H7 (cell line): ENCODE measurements at regions not wholly inside any gene's neighbourhood (a gene's known extent, or its start where the extent isn't known, plus 50 kb on each side); places are given as distances from the start of the nearest gene placed in this dataset.
A peak's percentile ranks its signal among the peaks of the same experiment; 100 is the strongest.

ENCODE experiments used
- DNase-seq: peaks from one replicate; pipeline ENCODE4 v3.0.0; 2012
- H3K27me3 ChIP-seq: 2 replicates; pipeline ENCODE4 v1.6.0; 2011; ENCODE audit warnings: mild to moderate bottlenecking, low read length; ENCODE audit not compliant: control insufficient read depth, insufficient read depth
- H3K36me3 ChIP-seq: replicated peaks from 2 replicates; pipeline ENCODE4 v1.5.1; 2011; ENCODE audit warnings: low read length; ENCODE audit not compliant: control insufficient read depth, insufficient read depth
- H3K4me3 ChIP-seq: 2 replicates; pipeline ENCODE4 v1.5.1; 2011; ENCODE audit warnings: low read depth, mild to moderate bottlenecking, control low read depth, low read length, moderate library complexity; ENCODE audit not compliant: insufficient read depth

DNA sequence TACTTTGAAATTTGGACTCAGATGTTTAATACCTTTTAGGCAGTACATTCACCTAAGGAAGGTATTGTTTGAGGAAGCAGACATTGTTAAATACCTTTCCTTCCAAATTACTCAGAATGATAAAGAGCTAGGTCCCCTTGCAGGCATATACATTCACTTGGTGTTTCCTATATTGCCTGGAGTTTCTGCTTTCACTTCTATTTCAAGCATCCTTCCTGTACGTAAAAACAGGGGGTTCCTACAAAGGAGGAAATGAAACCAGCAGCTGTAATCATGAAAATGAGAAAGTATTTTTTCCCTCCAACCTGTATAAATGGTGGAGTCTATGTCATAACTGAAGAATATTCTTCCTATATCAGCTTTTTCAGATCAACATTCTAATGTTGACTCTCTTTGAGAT is 90.4 kb upstream of the RASGEF1B start:
- no peak for DNase-seq
- no peak overlapping the region for H3K4me3 ChIP-seq
- H3K27me3 ChIP-seq: no peaks in the 10 kb centered on the region
- no peaks in the 10 kb centered on the region for H3K36me3 ChIP-seq

DNA sequence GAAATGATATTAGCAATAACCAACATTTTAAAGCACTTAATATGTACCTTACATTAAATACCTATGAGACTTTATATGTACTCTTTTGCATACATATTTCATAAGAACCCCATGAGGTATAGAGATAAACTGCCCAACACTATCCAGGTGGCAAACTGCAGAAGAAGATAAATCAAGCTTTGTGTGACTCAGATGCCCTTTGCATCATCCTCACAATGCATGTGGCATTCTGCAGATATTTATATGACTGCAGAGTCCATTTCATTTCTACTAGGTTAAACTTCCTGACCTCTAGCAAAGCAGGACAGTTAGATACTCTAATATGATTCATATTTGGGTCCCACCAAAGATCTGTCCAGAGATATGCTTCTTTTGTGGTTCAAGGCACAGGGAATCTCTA is 85.6 kb upstream of the RASGEF1B start:
- Histone ChIP-seq H3K4me3 (no peak overlapping the region), H3K27me3 (no peaks in the 10 kb centered on the region), H3K36me3 (no peaks in the 10 kb centered on the region)
- DNase-seq: no peak

- H3K36me3 ChIP-seq: no peaks in the 10 kb centered on the region
- no peak overlapping the region for H3K4me3 ChIP-seq
Observed at GRCh38 chr4:81555489-81555888, 83.8 kb upstream of the RASGEF1B start.

DNA sequence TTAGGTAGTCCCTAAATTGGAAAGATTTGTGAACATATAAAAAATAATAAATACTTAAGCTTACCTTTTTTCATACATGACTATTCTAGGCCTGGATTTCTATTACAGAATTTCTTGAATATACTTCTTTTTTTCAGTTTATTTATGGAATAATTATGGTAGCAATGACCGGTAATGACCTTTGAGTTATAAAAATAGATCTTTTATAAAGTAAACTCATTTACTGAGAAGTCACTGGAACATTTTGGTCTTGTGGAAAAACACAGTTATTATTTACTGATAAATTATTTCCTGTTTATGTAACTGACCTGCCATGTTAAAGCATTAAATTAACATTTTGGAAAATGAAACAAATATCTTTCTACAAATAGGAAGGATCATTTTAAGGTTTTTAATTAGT is 80.4 kb upstream of the RASGEF1B start:
- no peaks in the 10 kb centered on the region for H3K36me3 ChIP-seq
- H3K4me3 ChIP-seq: no peak overlapping the region
- no peaks in the 10 kb centered on the region for H3K27me3 ChIP-seq
- DNase-seq: no peak

More at GRCh38 chr4:81555489-81555888, 83.8 kb upstream of the RASGEF1B start:
- no peaks in the 10 kb centered on the region for H3K27me3 ChIP-seq
- no peak for DNase-seq

GRCh38 chr4:81550388-81550859 is 78.7 kb upstream of the RASGEF1B start:
- H3K36me3 ChIP-seq: no peaks in the 10 kb centered on the region

GRCh38 chr4:81549984-81550383 is 78.3 kb upstream of the RASGEF1B start:
- Histone ChIP-seq H3K27me3 (no peaks in the 10 kb centered on the region), H3K36me3 (no peaks in the 10 kb centered on the region), H3K4me3 (no peak overlapping the region)
- DNase-seq: peak; percentile 14

More at GRCh38 chr4:81550388-81550859, 78.7 kb upstream of the RASGEF1B start:
- DNase-seq: no peak
- no peaks in the 10 kb centered on the region for H3K27me3 ChIP-seq
- H3K4me3 ChIP-seq: no peak overlapping the region

GRCh38 chr4:81546777-81547176 is 75.1 kb upstream of the RASGEF1B start:
- Histone ChIP-seq H3K36me3 (no peaks in the 10 kb centered on the region), H3K4me3 (no peak overlapping the region), H3K27me3 (no peaks in the 10 kb centered on the region)
- no peak for DNase-seq

- H3K4me3 ChIP-seq: no peak overlapping the region
- H3K36me3 ChIP-seq: no peaks in the 10 kb centered on the region
- no peaks in the 10 kb centered on the region for H3K27me3 ChIP-seq
- DNase-seq: no peak
Observed at GRCh38 chr4:81541161-81541945, 69.6 kb upstream of the RASGEF1B start.

GRCh38 chr4:81538716-81539427 is 67.2 kb upstream of the RASGEF1B start:
- H3K27me3 ChIP-seq: no peaks in the 10 kb centered on the region

GRCh38 chr4:81531410-81531809 is 59.7 kb upstream of the RASGEF1B start:
- H3K36me3 ChIP-seq: no peaks in the 10 kb centered on the region
- DNase-seq: peak; percentile 7
- H3K4me3 ChIP-seq: no peak overlapping the region
- H3K27me3 ChIP-seq: no peaks in the 10 kb centered on the region

More at GRCh38 chr4:81538716-81539427, 67.2 kb upstream of the RASGEF1B start:
- DNase-seq: no peak
- H3K36me3 ChIP-seq: no peaks in the 10 kb centered on the region
- no peak overlapping the region for H3K4me3 ChIP-seq

DNA sequence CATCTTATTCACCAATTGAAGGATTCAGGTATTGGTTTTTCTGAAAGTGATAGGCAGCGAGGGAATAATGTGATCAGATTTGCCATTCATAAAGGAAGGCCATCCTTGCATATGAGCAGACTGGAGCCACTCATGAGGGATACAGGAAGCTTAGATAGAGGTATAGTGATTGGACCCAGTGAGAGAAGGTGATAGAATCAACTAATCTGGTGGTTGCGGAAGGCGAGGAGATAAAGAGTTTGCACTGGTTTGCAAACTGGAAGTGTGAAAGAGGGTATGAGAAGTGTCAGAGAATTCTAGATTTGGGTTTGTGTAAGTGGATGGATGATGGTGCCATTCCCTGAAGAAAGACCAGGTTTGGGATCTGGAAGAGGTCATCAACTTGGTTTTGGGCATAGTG is 57.3 kb upstream of the RASGEF1B start:
- no peaks in the 10 kb centered on the region for H3K27me3 ChIP-seq
- H3K36me3 ChIP-seq: no peaks in the 10 kb centered on the region
- no peak overlapping the region for H3K4me3 ChIP-seq
- no peak for DNase-seq

DNA sequence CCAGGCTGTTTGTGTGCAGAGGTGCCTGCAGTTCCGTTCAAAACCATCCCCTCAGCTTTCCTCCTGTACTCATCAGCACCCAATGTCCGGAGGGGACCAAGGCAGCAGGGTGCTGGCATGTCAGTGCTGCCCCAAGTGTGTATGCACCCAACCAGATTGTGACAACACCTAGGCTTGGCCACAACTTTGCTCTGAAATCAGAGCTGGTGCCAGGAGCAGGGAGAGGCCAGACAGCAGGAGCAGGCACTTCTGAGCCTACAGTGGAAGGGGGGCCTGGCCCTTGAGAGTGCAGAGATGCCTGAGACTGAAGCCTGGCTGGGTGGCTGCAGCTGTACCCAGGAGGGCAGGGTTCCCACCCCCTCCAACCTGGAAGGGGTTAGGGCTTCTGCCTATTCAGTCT is 56.5 kb upstream of the RASGEF1B start:
- H3K27me3 ChIP-seq: no peaks in the 10 kb centered on the region
- DNase-seq: no peak
- H3K36me3 ChIP-seq: no peaks in the 10 kb centered on the region
- H3K4me3 ChIP-seq: no peak overlapping the region

DNA sequence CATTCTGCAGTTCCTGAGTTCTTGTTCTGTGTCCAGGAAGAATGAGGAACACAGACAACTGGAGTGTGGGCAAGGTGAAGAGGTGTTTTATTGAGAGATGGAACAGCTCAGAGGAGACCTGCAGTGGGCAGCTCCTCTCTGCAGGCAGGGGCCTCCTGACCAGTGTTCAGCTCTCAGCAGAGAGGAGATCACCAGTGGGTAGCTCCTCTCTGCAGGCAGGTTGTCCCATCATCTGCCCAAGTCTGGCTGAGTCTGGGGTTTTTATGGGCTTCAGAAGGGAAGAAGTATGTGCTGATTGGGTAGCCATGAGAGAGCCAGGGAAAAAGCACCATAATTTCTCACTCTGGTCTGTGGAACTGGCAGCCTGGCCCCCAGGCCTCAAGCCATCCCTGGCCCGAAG is 56.0 kb upstream of the RASGEF1B start:
- no peaks in the 10 kb centered on the region for H3K36me3 ChIP-seq
- no peaks in the 10 kb centered on the region for H3K27me3 ChIP-seq
- H3K4me3 ChIP-seq: no peak overlapping the region
- no peak for DNase-seq

GRCh38 chr4:81527115-81527514 is 55.4 kb upstream of the RASGEF1B start:
- Histone ChIP-seq H3K4me3 (no peak overlapping the region), H3K36me3 (no peaks in the 10 kb centered on the region), H3K27me3 (no peaks in the 10 kb centered on the region)
- no peak for DNase-seq

DNA sequence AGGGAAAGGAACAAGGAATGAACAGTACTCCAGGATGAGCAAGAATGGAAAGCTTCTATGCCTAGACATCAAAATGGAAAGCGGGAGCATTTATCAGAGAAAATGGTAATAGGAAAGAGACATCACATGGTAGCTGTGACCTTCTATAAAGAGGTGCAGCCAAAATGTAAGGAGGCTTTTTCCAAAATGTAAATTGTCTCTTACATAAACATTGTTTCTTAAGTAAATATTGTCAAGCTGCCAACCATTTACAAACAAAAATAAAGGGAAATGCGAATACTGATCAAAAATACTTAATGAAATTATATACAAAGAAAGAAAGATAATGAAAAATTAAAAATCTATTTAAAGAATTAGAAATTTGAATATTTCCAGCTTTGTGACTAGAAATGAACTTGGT is 55.0 kb upstream of the RASGEF1B start:
- Histone ChIP-seq H3K27me3 (no peaks in the 10 kb centered on the region), H3K4me3 (no peak overlapping the region), H3K36me3 (no peaks in the 10 kb centered on the region)
- no peak for DNase-seq
